GM20000 (cell line): ENCODE measurements at regions not wholly inside any gene's neighbourhood (a gene's known extent, or its start where the extent isn't known, plus 50 kb on each side); places are given as distances from the start of the nearest gene placed in this dataset.

Source experiments
- DNase-seq: peaks from one replicate; pipeline ENCODE4 v3.0.0; 2012; ENCODE audit warnings: low spot score
- CTCF ChIP-seq: IDR thresholded peaks from 2 replicates; pipeline ENCODE4 v1.5.1; 2012; ENCODE audit warnings: mild to moderate bottlenecking, control low read depth; ENCODE audit errors: extremely low read depth, missing control alignments

- DNase-seq: no peak
- TF ChIP-seq CTCF: no peak
Measured at GRCh38 chr6:126419901-126420300, 80.0 kb downstream of the CENPW start.

- no peak for DNase-seq
- no peak for TF ChIP-seq CTCF
Measured at GRCh38 chr6:126422912-126423311, 83.0 kb downstream of the CENPW start.

- TF ChIP-seq CTCF: no peak
Measured at GRCh38 chr6:126427713-126428112, 87.8 kb downstream of the CENPW start.

GRCh38 chr6:126429866-126430265, 90.0 kb downstream of the CENPW start:
- DNase-seq: no peak
- TF ChIP-seq CTCF: no peak

More at GRCh38 chr6:126427713-126428112, 87.8 kb downstream of the CENPW start:
- no peak for DNase-seq

GRCh38 chr6:126432564-126432963, 92.6 kb downstream of the CENPW start:
- no peak for DNase-seq
- no peak for TF ChIP-seq CTCF

- TF ChIP-seq CTCF: no peak
- DNase-seq: no peak
Measured at GRCh38 chr6:126433927-126434326, 94.0 kb downstream of the CENPW start.

- no peak for TF ChIP-seq CTCF
- no peak for DNase-seq
Measured at GRCh38 chr6:126437205-126437604, 97.3 kb downstream of the CENPW start.
